DOHH2 (cell line): ENCODE measurements at regions not wholly inside any gene's neighbourhood (a gene's known extent, or its start where the extent isn't known, plus 50 kb on each side); places are given as distances from the start of the nearest gene placed in this dataset.

Source experiments
- EZH2phosphoT487 ChIP-seq: fragments of 200-600 bp; sonication (generic); IDR thresholded peaks from 2 replicates; pipeline ENCODE4 v1.6.1; 2017; ENCODE audit warnings: borderline replicate concordance, mild to moderate bottlenecking, antibody characterized with exemption, low read length, moderate library complexity, mixed read lengths
- TF ChIP-seq, protein P1 (sequence below): fragments of 200-600 bp; sonication (generic); IDR thresholded peaks from one replicate; pipeline ENCODE4 v1.5.1; 2014; ENCODE audit warnings: antibody characterized with exemption, mild to moderate bottlenecking, low read depth, low read length; ENCODE audit not compliant: poor library complexity, severe bottlenecking

GRCh38 chr20:7144464-7144863 is 377.0 kb downstream of the BMP2 start:
- TF ChIP-seq, protein P1, sequence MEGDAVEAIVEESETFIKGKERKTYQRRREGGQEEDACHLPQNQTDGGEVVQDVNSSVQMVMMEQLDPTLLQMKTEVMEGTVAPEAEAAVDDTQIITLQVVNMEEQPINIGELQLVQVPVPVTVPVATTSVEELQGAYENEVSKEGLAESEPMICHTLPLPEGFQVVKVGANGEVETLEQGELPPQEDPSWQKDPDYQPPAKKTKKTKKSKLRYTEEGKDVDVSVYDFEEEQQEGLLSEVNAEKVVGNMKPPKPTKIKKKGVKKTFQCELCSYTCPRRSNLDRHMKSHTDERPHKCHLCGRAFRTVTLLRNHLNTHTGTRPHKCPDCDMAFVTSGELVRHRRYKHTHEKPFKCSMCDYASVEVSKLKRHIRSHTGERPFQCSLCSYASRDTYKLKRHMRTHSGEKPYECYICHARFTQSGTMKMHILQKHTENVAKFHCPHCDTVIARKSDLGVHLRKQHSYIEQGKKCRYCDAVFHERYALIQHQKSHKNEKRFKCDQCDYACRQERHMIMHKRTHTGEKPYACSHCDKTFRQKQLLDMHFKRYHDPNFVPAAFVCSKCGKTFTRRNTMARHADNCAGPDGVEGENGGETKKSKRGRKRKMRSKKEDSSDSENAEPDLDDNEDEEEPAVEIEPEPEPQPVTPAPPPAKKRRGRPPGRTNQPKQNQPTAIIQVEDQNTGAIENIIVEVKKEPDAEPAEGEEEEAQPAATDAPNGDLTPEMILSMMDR = no peak
- no peak for TF ChIP-seq EZH2phosphoT487
